Neural progenitor cell (in vitro differentiated cells): ENCODE measurements at regions not wholly inside any gene's neighbourhood (a gene's known extent, or its start where the extent isn't known, plus 50 kb on each side); places are given as distances from the start of the nearest gene placed in this dataset.
"Not testable (repeated sequence)": the region's sequence is repeated elsewhere in the genome, so short reads cannot be mapped to it uniquely, and the experiment has no call there.

Source experiments
- DNase-seq: peaks from one replicate; pipeline ENCODE4 v3.0.0-alpha.2; 2016; ENCODE audit warnings: low spot score
- H2AFZ ChIP-seq: fragments of 200-600 bp; sonication (generic); replicated peaks from 2 replicates; pipeline ENCODE4 v1.6.1; 2016; ENCODE audit warnings: antibody characterized with exemption
- H3F3A ChIP-seq: fragments of 200-600 bp; sonication (generic); 2 replicates; pipeline ENCODE4 v1.6.1; 2016; ENCODE audit warnings: antibody characterized with exemption, low read depth
- H3K27ac ChIP-seq: fragments of 200-600 bp; sonication (generic); 2 replicates; pipeline ENCODE4 v1.5.1; 2016; ENCODE audit warnings: mild to moderate bottlenecking
- H3K27me3 ChIP-seq: fragments of 200-600 bp; sonication (generic); 2 replicates; pipeline ENCODE4 v1.6.1; 2016; ENCODE audit warnings: mild to moderate bottlenecking, moderate library complexity
- H3K36me3 ChIP-seq: fragments of 200-600 bp; sonication (generic); 2 replicates; pipeline ENCODE4 v1.5.1; 2016
- H3K4me1 ChIP-seq: fragments of 200-600 bp; sonication (generic); 2 replicates; pipeline ENCODE4 v1.6.1; 2016; ENCODE audit warnings: mixed run types
- H3K4me2 ChIP-seq: fragments of 200-600 bp; sonication (generic); 2 replicates; pipeline ENCODE4 v1.6.1; 2016
- H3K4me3 ChIP-seq: fragments of 200-600 bp; sonication (generic); 2 replicates; pipeline ENCODE4 v1.5.1; 2016
- H3K79me2 ChIP-seq: fragments of 200-600 bp; sonication (generic); 2 replicates; pipeline ENCODE4 v1.6.1; 2016; ENCODE audit warnings: low read depth
- H3K9ac ChIP-seq: fragments of 200-600 bp; sonication (generic); 2 replicates; pipeline ENCODE4 v1.6.1; 2016
- H3K9me3 ChIP-seq: fragments of 200-600 bp; sonication (generic); 2 replicates; pipeline ENCODE4 v1.5.1; 2016; ENCODE audit warnings: low read depth
- H4K20me1 ChIP-seq: fragments of 200-600 bp; sonication (generic); 2 replicates; pipeline ENCODE4 v1.6.1; 2016; ENCODE audit warnings: low read depth
- H3K27ac Mint-ChIP-seq: 3 replicates; pipeline ENCODE4 v1.8.0; 2021; ENCODE audit warnings: mixed read lengths
- H3K27me3 Mint-ChIP-seq: 2 replicates; pipeline ENCODE4 v1.8.0; 2022; ENCODE audit warnings: low read depth, mild to moderate bottlenecking, inconsistent platforms, moderate library complexity, mixed read lengths; ENCODE audit not compliant: insufficient read depth
- H3K36me3 Mint-ChIP-seq: 3 replicates; pipeline ENCODE4 v1.8.0; 2021; ENCODE audit warnings: mixed read lengths
- H3K4me1 Mint-ChIP-seq: 3 replicates; pipeline ENCODE4 v1.8.0; 2021; ENCODE audit warnings: mixed read lengths
- H3K4me3 Mint-ChIP-seq: 3 replicates; pipeline ENCODE4 v1.8.0; 2021; ENCODE audit warnings: mild to moderate bottlenecking, moderate library complexity, mixed read lengths
- H3K9me3 Mint-ChIP-seq: 3 replicates; pipeline ENCODE4 v1.8.0; 2020; ENCODE audit warnings: mixed read lengths
- CTCF ChIP-seq: fragments of 200-600 bp; sonication (generic); IDR thresholded peaks from 2 replicates; pipeline ENCODE4 v1.5.1; 2017; ENCODE audit warnings: antibody characterized with exemption, mild to moderate bottlenecking
- EZH2 ChIP-seq: fragments of 200-600 bp; sonication (generic); IDR thresholded peaks from 2 replicates; pipeline ENCODE4 v1.6.1; 2017; ENCODE audit warnings: antibody characterized with exemption, mild to moderate bottlenecking, moderate library complexity
- EZH2phosphoT487 ChIP-seq: fragments of 200-600 bp; sonication (generic); IDR thresholded peaks from 2 replicates; pipeline ENCODE4 v1.6.1; 2017; ENCODE audit warnings: antibody characterized with exemption

DNA sequence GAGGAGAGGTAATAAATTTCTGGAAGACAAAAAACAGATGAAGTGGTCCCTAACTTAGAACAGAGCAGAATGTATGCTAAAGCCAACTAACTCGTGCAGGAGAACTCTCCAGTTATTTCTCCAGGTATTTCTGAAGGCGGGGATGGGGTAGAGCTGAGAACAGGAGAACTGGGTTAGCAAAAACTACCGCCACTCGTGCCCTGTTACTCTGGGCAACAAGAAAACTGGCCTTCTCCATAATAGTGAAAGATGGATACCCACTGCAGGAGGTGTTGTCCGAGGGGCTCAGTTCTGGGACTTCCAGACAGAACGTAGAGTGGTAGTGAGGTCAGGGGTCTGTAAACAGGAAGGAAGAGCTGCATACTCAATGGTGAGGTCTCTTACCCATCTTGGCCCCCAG lies 187.3 kb upstream of the FRMD6 start:
- Mint-ChIP-seq H3K9me3 (peaks cover 8% of the 10 kb centered on the region), H3K4me3 (no peak overlapping the region), H3K27ac (no peak overlapping the region), H3K27me3 (no peaks in the 10 kb centered on the region), H3K4me1 (no peaks in the 10 kb centered on the region), H3K36me3 (no peaks in the 10 kb centered on the region)
- no peaks in the 10 kb centered on the region for H3K79me2 ChIP-seq
- H3F3A ChIP-seq: no peaks in the 10 kb centered on the region
- no peaks in the 10 kb centered on the region for H3K27me3 ChIP-seq
- no peak overlapping the region for H3K4me2 ChIP-seq
- TF ChIP-seq EZH2phosphoT487 (no peak), EZH2 (no peak), CTCF (no peak)
- no peaks in the 10 kb centered on the region for H3K4me1 ChIP-seq
- no peak overlapping the region for H3K4me3 ChIP-seq
- H3K27ac ChIP-seq: no peak overlapping the region
- H4K20me1 ChIP-seq: no peaks in the 10 kb centered on the region
- H2AFZ ChIP-seq: no peak overlapping the region
- H3K36me3 ChIP-seq: no peaks in the 10 kb centered on the region
- DNase-seq: no peak
- H3K9me3 ChIP-seq: no peaks in the 10 kb centered on the region
- H3K9ac ChIP-seq: no peak overlapping the region

DNA sequence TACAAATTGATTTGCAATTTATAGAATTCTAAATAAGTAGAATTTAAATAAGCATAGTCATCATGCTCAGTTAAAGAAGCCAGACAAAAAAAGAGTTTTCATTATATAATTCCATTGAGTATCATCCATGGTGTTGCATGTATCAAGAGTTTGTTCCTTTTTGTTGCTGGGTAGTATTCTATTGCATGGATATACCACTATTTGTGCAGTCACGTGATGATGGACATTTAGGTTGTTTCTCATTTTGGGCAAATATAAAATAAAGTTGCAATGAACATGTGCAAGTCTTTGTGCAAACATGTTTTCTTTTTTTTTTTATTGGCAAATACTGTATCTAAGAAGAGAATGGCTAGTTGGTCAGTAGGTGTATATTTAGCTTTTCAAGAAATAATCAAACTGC lies 186.2 kb upstream of the FRMD6 start:
- TF ChIP-seq CTCF (no peak), EZH2phosphoT487 (no peak), EZH2 (no peak)
- H4K20me1 ChIP-seq: no peaks in the 10 kb centered on the region
- H3K79me2 ChIP-seq: no peaks in the 10 kb centered on the region
- no peak for DNase-seq
- Mint-ChIP-seq H3K4me3 (no peak overlapping the region), H3K4me1 (no peaks in the 10 kb centered on the region), H3K9me3 (peaks cover 11% of the 10 kb centered on the region), H3K27me3 (no peaks in the 10 kb centered on the region), H3K36me3 (peaks cover 2% of the 10 kb centered on the region), H3K27ac (no peak overlapping the region)
- no peaks in the 10 kb centered on the region for H3K4me1 ChIP-seq
- H3F3A ChIP-seq: no peaks in the 10 kb centered on the region
- no peaks in the 10 kb centered on the region for H3K27me3 ChIP-seq
- no peak overlapping the region for H2AFZ ChIP-seq
- H3K9me3 ChIP-seq: no peaks in the 10 kb centered on the region
- no peak overlapping the region for H3K4me2 ChIP-seq
- no peaks in the 10 kb centered on the region for H3K36me3 ChIP-seq
- H3K4me3 ChIP-seq: no peak overlapping the region
- H3K9ac ChIP-seq: no peak overlapping the region
- no peak overlapping the region for H3K27ac ChIP-seq

DNA sequence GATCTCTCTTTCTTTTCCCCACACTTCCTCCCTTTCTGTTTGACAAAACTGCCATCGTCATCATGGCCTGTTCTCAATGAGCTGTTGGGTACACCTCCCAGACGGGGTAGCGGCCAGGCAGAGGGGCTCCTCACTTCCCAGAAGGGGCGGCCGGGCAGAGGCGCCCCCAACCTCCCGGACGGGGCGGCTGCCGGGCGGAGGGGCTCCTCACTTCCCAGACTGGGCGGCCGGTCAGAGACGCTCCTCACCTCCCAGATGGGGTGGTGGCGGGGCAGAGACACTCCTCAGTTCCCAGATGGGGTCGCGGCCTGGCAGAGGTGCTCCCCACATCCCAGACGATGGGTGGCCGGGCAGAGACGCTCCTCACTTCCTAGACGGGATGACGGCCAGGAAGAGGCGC lies 184.3 kb upstream of the FRMD6 start:
- not testable (repeated sequence) for H3K9me3 ChIP-seq, H3K4me2 ChIP-seq, H3K4me3 ChIP-seq, H3K36me3 Mint-ChIP-seq, H3K36me3 ChIP-seq, H3K27ac Mint-ChIP-seq, H3K79me2 ChIP-seq, H3K27me3 Mint-ChIP-seq, H3F3A ChIP-seq, H2AFZ ChIP-seq, H3K4me1 Mint-ChIP-seq, H3K4me3 Mint-ChIP-seq, H4K20me1 ChIP-seq, H3K27me3 ChIP-seq, H3K9ac ChIP-seq, H3K4me1 ChIP-seq, DNase-seq, H3K27ac ChIP-seq
- peaks cover 13% of the 10 kb centered on the region for H3K9me3 Mint-ChIP-seq

DNA sequence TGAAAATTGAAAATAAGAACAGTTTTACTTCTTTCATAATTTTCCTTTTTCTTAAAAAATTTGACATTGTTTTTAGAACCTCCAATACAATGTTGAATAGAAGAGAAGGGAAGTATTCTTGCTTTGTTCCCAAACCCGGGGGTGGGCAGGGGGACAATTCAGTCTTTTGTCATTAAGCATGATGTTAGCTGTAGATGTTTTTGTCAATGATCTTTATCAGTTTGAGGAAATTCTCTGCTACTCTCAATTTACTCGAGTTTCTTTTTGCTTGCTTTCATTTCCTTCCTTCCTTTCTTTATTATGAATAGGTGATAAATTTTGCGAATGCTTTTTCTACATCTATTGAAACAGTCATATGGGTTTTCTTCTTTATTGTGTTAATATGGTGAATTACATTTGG lies 183.2 kb upstream of the FRMD6 start:
- no peak overlapping the region for H3K9ac ChIP-seq
- DNase-seq: no peak
- Mint-ChIP-seq H3K4me1 (no peaks in the 10 kb centered on the region), H3K27me3 (no peaks in the 10 kb centered on the region), H3K36me3 (peaks cover 2% of the 10 kb centered on the region), H3K27ac (no peak overlapping the region), H3K9me3 (peaks cover 13% of the 10 kb centered on the region), H3K4me3 (no peak overlapping the region)
- H3K79me2 ChIP-seq: no peaks in the 10 kb centered on the region
- no peak overlapping the region for H3K4me2 ChIP-seq
- H3K27ac ChIP-seq: no peak overlapping the region
- no peaks in the 10 kb centered on the region for H3K27me3 ChIP-seq
- H3K9me3 ChIP-seq: no peaks in the 10 kb centered on the region
- TF ChIP-seq EZH2 (no peak), EZH2phosphoT487 (no peak), CTCF (no peak)
- no peaks in the 10 kb centered on the region for H3K36me3 ChIP-seq
- no peak overlapping the region for H3K4me3 ChIP-seq
- H4K20me1 ChIP-seq: no peaks in the 10 kb centered on the region
- H2AFZ ChIP-seq: no peak overlapping the region
- no peaks in the 10 kb centered on the region for H3F3A ChIP-seq
- no peaks in the 10 kb centered on the region for H3K4me1 ChIP-seq
